Activated B cell treated with CpG ODN at 0.5 μM for 24 hours (primary cell): ENCODE measurements at regions not wholly inside any gene's neighbourhood (a gene's known extent, or its start where the extent isn't known, plus 50 kb on each side); places are given as distances from the start of the nearest gene placed in this dataset.

ENCODE experiments used
- ATAC-seq: fragments of 200-7000 bp; cut with Tn5 transposase; one replicate; pipeline ENCODE4 v1.10.0; 2021; ENCODE audit warnings: low read depth, mild to moderate bottlenecking, moderate library complexity
- CTCF ChIA-PET: fragments of 350-600 bp; sonication (Branson Sonifier 250); formaldehyde crosslinking; loops from one replicate; lab custom pipeline; 2021; ENCODE audit warnings: antibody characterized with exemption; lab: Charles Lee
- POLR2A ChIA-PET: fragments of 350-600 bp; sonication (Branson Sonifier 250); formaldehyde crosslinking; loops from one replicate; lab custom pipeline; 2021; ENCODE audit warnings: antibody characterized with exemption; lab: Charles Lee
- DNase-seq: peaks from one replicate; pipeline ENCODE4 v3.0.0; 2022
- H3K27ac Mint-ChIP-seq: one replicate; pipeline ENCODE4 v1.8.0; 2020; ENCODE audit warnings: mixed read lengths
- H3K27me3 Mint-ChIP-seq: one replicate; pipeline ENCODE4 v1.8.0; 2021; ENCODE audit warnings: mixed read lengths
- H3K36me3 Mint-ChIP-seq: one replicate; pipeline ENCODE4 v1.8.0; 2021; ENCODE audit warnings: low read depth, mixed read lengths
- H3K4me1 Mint-ChIP-seq: one replicate; pipeline ENCODE4 v1.8.0; 2021; ENCODE audit warnings: mixed read lengths
- H3K4me3 Mint-ChIP-seq: one replicate; pipeline ENCODE4 v1.8.0; 2020; ENCODE audit warnings: mild to moderate bottlenecking, mixed read lengths
- H3K9me3 Mint-ChIP-seq: one replicate; pipeline ENCODE4 v1.8.0; 2020; ENCODE audit warnings: mixed read lengths
- intact Hi-C: fragments of 100-400 bp; cut with micrococcal nuclease; formaldehyde crosslinking; loops from one replicate; pipeline ENCODE4 v1.15.1; 2024
- TF ChIP-seq, protein P1 (sequence below): fragments of 200-600 bp; IDR thresholded peaks from one replicate; pipeline ENCODE4 v1.8.0; 2022; ENCODE audit warnings: antibody characterized with exemption, mild to moderate bottlenecking

DNA sequence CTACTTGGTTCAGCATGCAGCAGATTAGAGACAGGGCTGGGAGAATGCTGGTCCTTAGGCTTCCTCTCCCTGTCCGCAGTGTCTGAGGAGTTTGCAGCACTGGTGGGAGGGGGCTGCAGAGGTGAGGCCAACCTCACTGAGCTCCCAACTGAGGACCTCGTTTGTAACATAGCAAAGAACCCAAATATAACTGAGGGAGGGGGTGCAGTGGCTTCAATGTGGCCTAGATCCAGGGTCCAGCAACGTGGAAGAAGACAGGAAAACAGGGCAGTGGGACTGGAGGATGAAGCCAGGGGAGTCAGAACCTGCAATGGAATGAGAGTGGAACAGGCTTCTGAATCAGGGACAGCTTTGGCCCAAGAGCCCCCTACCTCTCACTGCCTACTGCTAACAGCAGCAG lies 84.3 kb upstream of the MAFB start:
- intact Hi-C loops, result no loop called here
- Mint-ChIP-seq H3K4me3 (no peak overlapping the region), H3K4me1 (peaks cover 1% of the 10 kb centered on the region), H3K36me3 (no peaks in the 10 kb centered on the region), H3K27me3 (peaks cover 3% of the 10 kb centered on the region), H3K27ac (no peak overlapping the region), H3K9me3 (no peaks in the 10 kb centered on the region)
- CTCF ChIA-PET, result no interaction called here
- no peak for DNase-seq
- ATAC-seq, result no peak
- TF ChIP-seq, protein P1, sequence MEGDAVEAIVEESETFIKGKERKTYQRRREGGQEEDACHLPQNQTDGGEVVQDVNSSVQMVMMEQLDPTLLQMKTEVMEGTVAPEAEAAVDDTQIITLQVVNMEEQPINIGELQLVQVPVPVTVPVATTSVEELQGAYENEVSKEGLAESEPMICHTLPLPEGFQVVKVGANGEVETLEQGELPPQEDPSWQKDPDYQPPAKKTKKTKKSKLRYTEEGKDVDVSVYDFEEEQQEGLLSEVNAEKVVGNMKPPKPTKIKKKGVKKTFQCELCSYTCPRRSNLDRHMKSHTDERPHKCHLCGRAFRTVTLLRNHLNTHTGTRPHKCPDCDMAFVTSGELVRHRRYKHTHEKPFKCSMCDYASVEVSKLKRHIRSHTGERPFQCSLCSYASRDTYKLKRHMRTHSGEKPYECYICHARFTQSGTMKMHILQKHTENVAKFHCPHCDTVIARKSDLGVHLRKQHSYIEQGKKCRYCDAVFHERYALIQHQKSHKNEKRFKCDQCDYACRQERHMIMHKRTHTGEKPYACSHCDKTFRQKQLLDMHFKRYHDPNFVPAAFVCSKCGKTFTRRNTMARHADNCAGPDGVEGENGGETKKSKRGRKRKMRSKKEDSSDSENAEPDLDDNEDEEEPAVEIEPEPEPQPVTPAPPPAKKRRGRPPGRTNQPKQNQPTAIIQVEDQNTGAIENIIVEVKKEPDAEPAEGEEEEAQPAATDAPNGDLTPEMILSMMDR, result no peak
- POLR2A ChIA-PET, result no interaction called here

DNA sequence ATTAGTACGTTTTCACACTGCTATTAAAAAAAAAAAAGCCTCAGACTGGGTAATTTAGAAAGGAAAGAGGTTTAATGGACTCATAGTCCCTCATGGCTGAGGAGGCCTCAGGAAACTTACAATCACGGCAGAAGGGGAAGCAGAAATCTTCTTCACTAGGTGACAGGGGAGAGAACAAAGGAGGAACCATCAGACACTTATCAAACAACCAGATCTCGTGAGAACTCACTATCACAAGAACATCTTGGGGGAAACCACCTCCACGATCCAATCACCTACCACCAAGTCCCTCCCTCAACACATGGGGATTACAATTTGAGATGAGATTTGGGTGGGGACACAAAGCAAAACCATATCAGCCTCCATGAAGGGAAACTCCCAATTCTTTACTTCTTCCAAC lies 85.2 kb upstream of the MAFB start:
- peaks cover 3% of the 10 kb centered on the region for H3K27me3 Mint-ChIP-seq
- CTCF ChIA-PET, result no interaction called here
- ATAC-seq, result no peak

DNA sequence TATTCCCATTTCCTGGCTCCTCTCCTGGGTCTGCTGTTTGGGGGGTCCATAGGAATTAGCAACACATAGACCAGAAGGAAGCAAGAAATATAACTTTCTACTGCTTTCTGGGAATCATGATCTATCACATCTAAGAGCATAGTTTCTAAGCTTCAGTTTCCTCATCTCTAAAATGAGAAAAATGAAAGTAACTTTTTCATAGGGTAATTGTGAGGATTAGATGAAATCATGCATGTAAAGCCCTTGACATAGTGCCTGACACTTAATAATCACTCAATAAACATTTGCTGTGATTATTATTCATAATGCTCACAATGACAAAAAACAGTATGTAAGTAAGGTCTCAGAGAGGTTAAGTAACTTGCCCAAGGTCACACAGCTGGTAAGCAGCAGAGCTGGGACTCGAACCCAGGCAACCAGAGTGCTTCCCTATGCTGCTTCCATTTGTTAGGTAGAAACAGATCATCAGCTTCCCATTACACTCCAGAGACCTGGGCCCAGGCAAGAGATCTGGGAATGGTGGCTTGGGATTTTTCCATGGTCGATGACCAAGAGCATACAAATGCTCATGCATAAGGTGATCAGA lies 86.6 kb upstream of the MAFB start:
- no peak for ATAC-seq
- POLR2A ChIA-PET, result no interaction called here
- no peaks in the 10 kb centered on the region for H3K27me3 Mint-ChIP-seq
- no peak overlapping the region for H3K27ac Mint-ChIP-seq
- intact Hi-C loops, result no loop called here
- H3K4me3 Mint-ChIP-seq, result no peak overlapping the region
- DNase-seq, result no peak
- TF ChIP-seq, protein P1, result no peak
- peaks cover 11% of the 10 kb centered on the region for H3K4me1 Mint-ChIP-seq
- H3K9me3 Mint-ChIP-seq, result no peaks in the 10 kb centered on the region
- CTCF ChIA-PET, result no interaction called here
- no peaks in the 10 kb centered on the region for H3K36me3 Mint-ChIP-seq

More for the DNA sequence above, 85.2 kb upstream of the MAFB start:
- Mint-ChIP-seq H3K4me3 (no peak overlapping the region), H3K9me3 (no peaks in the 10 kb centered on the region), H3K27ac (no peak overlapping the region), H3K36me3 (no peaks in the 10 kb centered on the region), H3K4me1 (peaks cover 10% of the 10 kb centered on the region)
- no peak for DNase-seq
- intact Hi-C loops, result no loop called here
- POLR2A ChIA-PET, result no interaction called here
- TF ChIP-seq, protein P1, result no peak

DNA sequence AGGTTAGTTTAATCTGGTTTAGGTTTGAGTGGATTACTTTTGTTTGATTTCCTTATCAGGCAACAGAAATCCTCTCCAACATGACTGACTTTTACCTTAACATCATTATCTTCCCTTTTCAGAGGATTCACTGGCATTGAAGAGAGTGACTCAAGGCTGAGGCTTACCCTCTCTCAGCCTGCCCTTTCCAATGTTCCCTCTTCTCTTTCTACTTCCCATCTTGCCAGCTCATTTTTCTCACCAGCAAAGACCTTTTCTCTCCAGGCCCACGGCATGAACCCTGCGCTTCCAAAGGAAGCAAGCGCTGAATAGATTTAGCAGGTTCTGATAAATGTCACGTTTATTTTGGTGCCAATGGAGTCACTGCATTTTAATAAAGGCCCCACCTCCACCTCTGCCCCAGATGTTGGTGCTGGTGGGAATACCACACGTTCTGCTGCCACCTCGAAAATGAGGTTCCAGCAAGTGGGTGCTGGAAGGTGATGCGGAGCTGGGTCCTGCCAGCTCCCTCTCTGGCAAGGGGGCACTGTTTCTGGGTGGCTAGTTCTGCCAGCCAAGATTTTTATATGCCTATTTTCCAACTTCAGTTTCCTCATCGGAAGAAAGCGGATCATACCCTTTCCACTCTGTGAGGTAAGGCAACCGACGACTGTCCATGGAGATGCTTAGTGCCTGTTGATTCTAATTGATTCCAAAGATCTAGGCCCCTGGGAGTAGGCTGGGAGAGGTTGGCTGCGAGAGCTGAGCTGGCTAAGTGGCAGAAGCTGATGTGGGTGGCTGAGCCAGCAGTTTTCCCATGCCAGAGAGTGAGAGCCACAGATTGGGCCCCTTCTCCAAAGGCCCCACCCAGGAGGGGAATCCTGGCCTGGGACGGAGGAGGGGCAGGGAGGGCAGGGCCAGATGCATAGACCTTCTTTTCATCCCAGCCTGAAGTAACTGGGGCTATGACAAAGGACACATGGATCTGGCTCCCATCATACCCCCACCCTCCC lies 87.7 kb upstream of the MAFB start:
- ATAC-seq, result no peak
- intact Hi-C loops, result no loop called here
- H3K27ac Mint-ChIP-seq, result no peak overlapping the region

DNA sequence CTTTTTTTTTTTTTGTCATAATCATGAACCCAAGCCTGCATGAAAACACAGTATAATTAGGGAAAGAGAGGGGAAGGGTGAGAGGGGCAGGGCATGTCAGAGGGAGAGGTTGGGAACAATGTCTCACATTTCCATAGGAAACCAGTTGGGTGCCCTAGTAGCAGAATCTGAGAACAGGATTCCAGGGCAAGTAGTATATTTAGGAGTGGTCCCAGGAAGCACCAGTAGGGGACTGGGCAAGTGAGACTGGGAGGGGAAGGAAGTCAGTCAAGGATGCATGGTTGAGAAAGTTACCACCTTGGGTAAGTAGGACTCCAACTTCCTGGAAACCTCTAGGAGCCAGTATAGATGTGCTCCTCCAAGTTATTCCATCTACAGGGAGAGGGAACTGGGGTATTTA lies 88.6 kb upstream of the MAFB start:
- H3K4me3 Mint-ChIP-seq, result no peak overlapping the region
- no peaks in the 10 kb centered on the region for H3K9me3 Mint-ChIP-seq
- no peak for DNase-seq
- ChIA-PET POLR2A (no interaction called here), CTCF (no interaction called here)
- H3K36me3 Mint-ChIP-seq, result no peaks in the 10 kb centered on the region
- ATAC-seq, result no peak
- no peaks in the 10 kb centered on the region for H3K27me3 Mint-ChIP-seq
- no peak overlapping the region for H3K27ac Mint-ChIP-seq
- peaks cover 11% of the 10 kb centered on the region for H3K4me1 Mint-ChIP-seq
- TF ChIP-seq, protein P1, result no peak
- intact Hi-C loops, result no loop called here

More for the DNA sequence above, 87.7 kb upstream of the MAFB start:
- peaks cover 11% of the 10 kb centered on the region for H3K4me1 Mint-ChIP-seq
- POLR2A ChIA-PET, result no interaction called here
- H3K9me3 Mint-ChIP-seq, result no peaks in the 10 kb centered on the region
- H3K27me3 Mint-ChIP-seq, result no peaks in the 10 kb centered on the region
- no peak overlapping the region for H3K4me3 Mint-ChIP-seq
- CTCF ChIA-PET, result no interaction called here
- DNase-seq, result no peak
- H3K36me3 Mint-ChIP-seq, result no peaks in the 10 kb centered on the region
- TF ChIP-seq, protein P1, result no peak
